H1 (cell line): ENCODE measurements at regions not wholly inside any gene's neighbourhood (a gene's known extent, or its start where the extent isn't known, plus 50 kb on each side); places are given as distances from the start of the nearest gene placed in this dataset.

Source experiments
- CTCF ChIA-PET: fragments of 300-600 bp; sonication (Branson Sonifier 250); formaldehyde crosslinking; loops from one replicate; lab custom pipeline; 2021; ENCODE audit not compliant: partially characterized antibody; lab: Charles Lee
- POLR2A ChIA-PET: fragments of 300-600 bp; sonication (Branson Sonifier 250); formaldehyde crosslinking; loops from one replicate; lab custom pipeline; 2021; ENCODE audit warnings: inconsistent platforms; ENCODE audit not compliant: partially characterized antibody; lab: Charles Lee
- DNase-seq, 2 experiments: peaks; one replicate each; pipeline versions ENCODE4 v3.0.0 to v3.0.0-alpha.2; 2010 to 2022; ENCODE audit warnings: low spot score in 2 of 2, low read depth in 1 of 2, mixed read lengths in 1 of 2
- FAIRE-seq: peaks from 2 replicates; lab custom pipeline; 2011; peaks lifted over from hg19 to GRCh38; lab: Jason Lieb, UNC
- H2AFZ ChIP-seq: 2 replicates; pipeline ENCODE4 v1.8.1; 2012; ENCODE audit warnings: low read length, inconsistent platforms
- H2AK5ac ChIP-seq: 2 replicates; pipeline ENCODE4 v1.6.1; 2013; ENCODE audit warnings: low read depth, low read length
- H2BK120ac ChIP-seq: replicated peaks from 2 replicates; pipeline ENCODE3; 2013; ENCODE audit warnings: low read depth, low read length, inconsistent platforms
- H2BK12ac ChIP-seq: 2 replicates; pipeline ENCODE4 v1.6.1; 2013; ENCODE audit warnings: low read depth, low read length
- H2BK15ac ChIP-seq: 2 replicates; pipeline ENCODE4 v1.6.1; 2013; ENCODE audit warnings: low read length
- H2BK20ac ChIP-seq: 2 replicates; pipeline ENCODE4 v1.6.1; 2013; ENCODE audit warnings: low read length
- H2BK5ac ChIP-seq: 2 replicates; pipeline ENCODE4 v1.6.1; 2013; ENCODE audit warnings: low read depth, low read length
- H3K14ac ChIP-seq: 2 replicates; pipeline ENCODE4 v1.6.1; 2013; ENCODE audit warnings: inconsistent platforms; ENCODE audit not compliant: insufficient read length
- H3K18ac ChIP-seq: 2 replicates; pipeline ENCODE4 v1.6.1; 2013; ENCODE audit warnings: low read length; ENCODE audit errors: extremely low read depth
- H3K23ac ChIP-seq: 2 replicates; pipeline ENCODE4 v1.6.1; 2013; ENCODE audit warnings: inconsistent platforms; ENCODE audit not compliant: insufficient read length
- H3K23me2 ChIP-seq: 2 replicates; pipeline ENCODE4 v1.6.1; 2013; ENCODE audit warnings: low read depth, low read length
- H3K27ac ChIP-seq: 2 replicates; pipeline ENCODE4 v1.6.1; 2011; ENCODE audit warnings: low read depth, low read length, inconsistent platforms
- H3K27me3 ChIP-seq, 4 experiments: replicated peaks in 1 of 4; 1 replicate in 1 of 4; 2 replicates in 3 of 4; pipeline versions ENCODE4 v1.6.1 to v1.8.1; 2011 to 2013; ENCODE audit warnings: low read length in 3 of 4, mild to moderate bottlenecking in 3 of 4, inconsistent platforms in 2 of 4, mixed read lengths in 2 of 4, moderate library complexity in 1 of 4; ENCODE audit not compliant: control insufficient read depth in 3 of 4, insufficient read depth in 3 of 4; ENCODE audit errors: extremely low read depth in 1 of 4
- H3K36me3 ChIP-seq, 4 experiments: 2 replicates each; pipeline versions ENCODE4 v1.6.1 to v1.8.1; 2011 to 2013; ENCODE audit warnings: mild to moderate bottlenecking in 4 of 4, low read length in 3 of 4, moderate library complexity in 2 of 4, control low read depth in 1 of 4, inconsistent platforms in 1 of 4; ENCODE audit not compliant: insufficient read depth in 4 of 4, control insufficient read depth in 2 of 4
- H3K4ac ChIP-seq: replicated peaks from 2 replicates; pipeline ENCODE3; 2013; ENCODE audit warnings: low read length, low read depth, mixed read lengths, inconsistent platforms; ENCODE audit not compliant: insufficient read length
- H3K4me1 ChIP-seq, 4 experiments: replicated peaks in 1 of 4; 1 replicate in 1 of 4; 2 replicates in 3 of 4; pipeline versions ENCODE4 v1.6.1 to v1.8.1; 2011 to 2013; ENCODE audit warnings: low read length in 3 of 4, inconsistent platforms in 2 of 4, mixed read lengths in 1 of 4; ENCODE audit not compliant: insufficient read depth in 4 of 4, control insufficient read depth in 3 of 4
- H3K4me2 ChIP-seq, 2 experiments: 2 replicates each; pipeline versions ENCODE4 v1.6.1 to v1.8.1; 2011 to 2013; ENCODE audit warnings: low read depth in 2 of 2, low read length in 2 of 2, control low read depth in 1 of 2, inconsistent platforms in 1 of 2, mild to moderate bottlenecking in 1 of 2; ENCODE audit not compliant: insufficient read depth in 1 of 2
- H3K4me3 ChIP-seq, 4 experiments: fragments of 200-600, 300-600 bp in 1 of 4; sonication (generic), shearing (Covaris generic), sonication (Bioruptor Twin) in 1 of 4; 2 replicates each; pipeline versions ENCODE4 v1.5.1 to v1.8.1; 2011 to 2016; ENCODE audit warnings: low read length in 4 of 4, low read depth in 3 of 4, control low read depth in 2 of 4, inconsistent platforms in 2 of 4, mild to moderate bottlenecking in 2 of 4, mixed read lengths in 1 of 4, moderate library complexity in 1 of 4; ENCODE audit not compliant: insufficient read depth in 2 of 4; ENCODE audit errors: extremely low read depth in 1 of 4
- H3K56ac ChIP-seq: replicated peaks from 2 replicates; pipeline ENCODE3; 2013; ENCODE audit warnings: low read depth, mild to moderate bottlenecking, mixed read lengths, low read length, inconsistent platforms; ENCODE audit not compliant: insufficient read length
- H3K79me1 ChIP-seq: 2 replicates; pipeline ENCODE4 v1.6.1; 2013; ENCODE audit warnings: low read depth, low read length, control low read depth
- H3K79me2 ChIP-seq, 2 experiments: 2 replicates each; pipeline versions ENCODE4 v1.6.1 to v1.8.1; 2012 to 2013; ENCODE audit warnings: low read length in 2 of 2, mild to moderate bottlenecking in 2 of 2, inconsistent platforms in 1 of 2; ENCODE audit not compliant: insufficient read depth in 2 of 2, control insufficient read depth in 1 of 2
- H3K9ac ChIP-seq, 4 experiments: replicated peaks in 1 of 4; 1 replicate in 1 of 4; 2 replicates in 3 of 4; pipeline versions ENCODE4 v1.6.1 to v1.8.1; 2011 to 2013; ENCODE audit warnings: low read depth in 3 of 4, low read length in 3 of 4, control low read depth in 2 of 4, mild to moderate bottlenecking in 2 of 4, moderate library complexity in 2 of 4, inconsistent platforms in 1 of 4; ENCODE audit errors: extremely low read depth in 1 of 4
- H3K9me3 ChIP-seq, 2 experiments: 2 replicates each; pipeline versions ENCODE4 v1.6.1 to v1.8.1; 2012 to 2013; ENCODE audit warnings: mild to moderate bottlenecking in 2 of 2, moderate library complexity in 2 of 2, control low read depth in 1 of 2, inconsistent platforms in 1 of 2, low read depth in 1 of 2, low read length in 1 of 2, mixed read lengths in 1 of 2; ENCODE audit not compliant: insufficient read depth in 2 of 2
- H4K20me1 ChIP-seq, 2 experiments: replicated peaks in 1 of 2; 2 replicates each; pipeline versions ENCODE3 to v1.8.1; 2011 to 2013; ENCODE audit warnings: inconsistent platforms in 2 of 2, low read length in 2 of 2, mild to moderate bottlenecking in 1 of 2; ENCODE audit not compliant: insufficient read depth in 2 of 2, control insufficient read depth in 1 of 2
- H4K5ac ChIP-seq: 2 replicates; pipeline ENCODE4 v1.6.1; 2013; ENCODE audit warnings: low read length, low read depth, mixed read lengths, inconsistent platforms; ENCODE audit not compliant: insufficient read length
- H4K8ac ChIP-seq: 2 replicates; pipeline ENCODE4 v1.8.0; 2013; ENCODE audit warnings: mild to moderate bottlenecking, moderate library complexity, low read length, inconsistent platforms; ENCODE audit not compliant: insufficient read depth; ENCODE audit errors: extremely low read depth
- H4K91ac ChIP-seq: replicated peaks from 2 replicates; pipeline ENCODE3; 2013; ENCODE audit warnings: low read length, mixed read lengths, inconsistent platforms; ENCODE audit not compliant: insufficient read length
- CBX8 ChIP-seq: fragments of 300-800, 300-1000 bp; sonication (generic); IDR thresholded peaks from 2 replicates; pipeline ENCODE4 v1.7.1; 2016; ENCODE audit warnings: low read depth, low read length, borderline replicate concordance
- EP300 ChIP-seq, 2 experiments: IDR thresholded peaks; 1 replicate in 1 of 2; 2 replicates in 1 of 2; pipeline ENCODE4 v1.6.1; 2011 to 2012; ENCODE audit warnings: low read depth in 2 of 2, low read length in 2 of 2, mild to moderate bottlenecking in 2 of 2, borderline replicate concordance in 1 of 2, inconsistent platforms in 1 of 2, moderate library complexity in 1 of 2
- JUN ChIP-seq: IDR thresholded peaks from 2 replicates; pipeline ENCODE4 v1.6.1; 2011; ENCODE audit warnings: low read depth, mild to moderate bottlenecking, improper control_type of control experiment, low read length
- KDM4A ChIP-seq: IDR thresholded peaks from one replicate; pipeline ENCODE4 v1.7.1; 2012; ENCODE audit warnings: low read depth, mild to moderate bottlenecking, moderate library complexity, low read length, inconsistent platforms; ENCODE audit not compliant: severe bottlenecking
- WGBS, 2 experiments: shearing (Covaris generic) in 1 of 2; methylation state at CpG; one replicate each; pipeline versions ENCODE4 v1.1.6 to v1.1.7; 2013 to 2015; ENCODE audit warnings: low lambda C conversion rate in 2 of 2, mixed read lengths in 2 of 2, inconsistent platforms in 1 of 2, low coverage in 1 of 2, missing lambda C conversion rate in 1 of 2; ENCODE audit not compliant: insufficient replicate concordance in 2 of 2, insufficient coverage in 1 of 2, insufficient read length in 1 of 2; ENCODE audit errors: extremely low coverage in 1 of 2, missing lambda C conversion rate in 1 of 2; 5-methylcytosine and 5-hydroxymethylcytosine counted together
- TF ChIP-seq, protein P1 (sequence below): IDR thresholded peaks from 2 replicates; pipeline ENCODE4 v1.6.1; 2012; ENCODE audit warnings: inconsistent platforms
- TF ChIP-seq, protein P2 (sequence below), 3 experiments: IDR thresholded peaks; 1 replicate in 2 of 3; 2 replicates in 1 of 3; pipeline versions ENCODE4 v1.5.1 to v1.6.1; 2011; ENCODE audit warnings: low read length in 3 of 3, mild to moderate bottlenecking in 3 of 3, inconsistent platforms in 2 of 3, low read depth in 1 of 3, moderate library complexity in 1 of 3; ENCODE audit not compliant: insufficient read depth in 1 of 3; ENCODE audit errors: control extremely low read depth in 1 of 3

DNA sequence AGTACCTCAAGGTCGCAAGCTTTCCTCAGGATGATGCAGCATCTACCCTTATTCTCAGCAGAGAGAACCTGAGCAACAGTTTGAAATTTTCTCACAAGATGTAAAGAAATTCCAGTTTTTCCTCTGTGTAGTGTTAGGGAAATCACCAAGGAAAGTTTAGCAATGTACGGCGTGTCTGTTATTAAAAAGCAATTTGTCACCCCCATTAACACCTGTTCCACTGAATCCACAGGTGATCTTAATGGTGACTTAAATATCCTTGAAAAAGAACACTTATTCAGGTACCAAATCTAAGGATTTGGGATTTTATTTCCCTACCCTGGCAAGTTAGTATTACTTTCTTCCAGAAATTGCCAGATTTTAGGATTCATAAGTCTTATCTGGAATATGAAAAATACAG lies 77.9 kb upstream of the ATP10B start:
- H4K20me1 ChIP-seq: no peaks in the 10 kb centered on the region
- H4K5ac ChIP-seq: no peak overlapping the region
- no peak overlapping the region for H3K4me2 ChIP-seq
- no peaks in the 10 kb centered on the region for H3K36me3 ChIP-seq
- no peaks in the 10 kb centered on the region for H3K27me3 ChIP-seq
- no peak overlapping the region for H2BK12ac ChIP-seq
- H2AFZ ChIP-seq: no peak overlapping the region
- WGBS, 2 experiments: 96% methylated on average over 3 of the region's 3 CpGs; no CpG with 5 or more reads in 1 of the 2 experiments
- no peak overlapping the region for H3K4ac ChIP-seq
- H4K8ac ChIP-seq: no peak overlapping the region
- H3K23me2 ChIP-seq: no peaks in the 10 kb centered on the region
- FAIRE-seq (no peak), DNase-seq (no peak)
- H2AK5ac ChIP-seq: no peak overlapping the region
- H3K27ac ChIP-seq: no peak overlapping the region
- H3K79me1 ChIP-seq: no peaks in the 10 kb centered on the region
- H3K14ac ChIP-seq: no peak overlapping the region
- H2BK20ac ChIP-seq: no peak overlapping the region
- H3K4me1 ChIP-seq: peaks cover 0 to 10% (median 5%) of the 10 kb centered on the region in 4 experiments; a peak in 5 of 7 replicates
- H3K18ac ChIP-seq: no peak overlapping the region
- no peak overlapping the region for H3K23ac ChIP-seq
- no peaks in the 10 kb centered on the region for H3K9me3 ChIP-seq
- TF ChIP-seq, protein P1, sequence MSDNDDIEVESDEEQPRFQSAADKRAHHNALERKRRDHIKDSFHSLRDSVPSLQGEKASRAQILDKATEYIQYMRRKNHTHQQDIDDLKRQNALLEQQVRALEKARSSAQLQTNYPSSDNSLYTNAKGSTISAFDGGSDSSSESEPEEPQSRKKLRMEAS: no peak
- TF ChIP-seq JUN (no peak), KDM4A (no peak), CBX8 (no peak), EP300 (IDR thresholded peaks at IDR 0.05; ENCODE audit: borderline replicate concordance in 1 of 2, low read depth in 2 of 2, low read length in 2 of 2) (no peak)
- TF ChIP-seq, protein P2, sequence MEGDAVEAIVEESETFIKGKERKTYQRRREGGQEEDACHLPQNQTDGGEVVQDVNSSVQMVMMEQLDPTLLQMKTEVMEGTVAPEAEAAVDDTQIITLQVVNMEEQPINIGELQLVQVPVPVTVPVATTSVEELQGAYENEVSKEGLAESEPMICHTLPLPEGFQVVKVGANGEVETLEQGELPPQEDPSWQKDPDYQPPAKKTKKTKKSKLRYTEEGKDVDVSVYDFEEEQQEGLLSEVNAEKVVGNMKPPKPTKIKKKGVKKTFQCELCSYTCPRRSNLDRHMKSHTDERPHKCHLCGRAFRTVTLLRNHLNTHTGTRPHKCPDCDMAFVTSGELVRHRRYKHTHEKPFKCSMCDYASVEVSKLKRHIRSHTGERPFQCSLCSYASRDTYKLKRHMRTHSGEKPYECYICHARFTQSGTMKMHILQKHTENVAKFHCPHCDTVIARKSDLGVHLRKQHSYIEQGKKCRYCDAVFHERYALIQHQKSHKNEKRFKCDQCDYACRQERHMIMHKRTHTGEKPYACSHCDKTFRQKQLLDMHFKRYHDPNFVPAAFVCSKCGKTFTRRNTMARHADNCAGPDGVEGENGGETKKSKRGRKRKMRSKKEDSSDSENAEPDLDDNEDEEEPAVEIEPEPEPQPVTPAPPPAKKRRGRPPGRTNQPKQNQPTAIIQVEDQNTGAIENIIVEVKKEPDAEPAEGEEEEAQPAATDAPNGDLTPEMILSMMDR (IDR thresholded peaks at IDR 0.05; ENCODE audit: control extremely low read depth in 1 of 3, insufficient read depth in 1 of 3, low read depth in 1 of 3, low read length in 3 of 3): no peak
- no peaks in the 10 kb centered on the region for H3K79me2 ChIP-seq
- H2BK120ac ChIP-seq: no peak overlapping the region
- no peak overlapping the region for H3K4me3 ChIP-seq
- ChIA-PET CTCF (interaction anchor here (0.7 to 2.2 kb wide), 4 partner anchors 180 to 491 kb away, joined by 3 to 5 read pairs (median 3); no protein-coding TSS in a partner anchor), POLR2A (no interaction called here)
- H4K91ac ChIP-seq: no peak overlapping the region
- no peak overlapping the region for H2BK5ac ChIP-seq
- H3K9ac ChIP-seq: no peak overlapping the region
- H3K56ac ChIP-seq: no peak overlapping the region
- H2BK15ac ChIP-seq: no peak overlapping the region; the same call in 1 of the 2 replicates
